CD4-positive, alpha-beta memory T cell (primary cell): ENCODE measurements at regions not wholly inside any gene's neighbourhood (a gene's known extent, or its start where the extent isn't known, plus 50 kb on each side); places are given as distances from the start of the nearest gene placed in this dataset.

Source experiments
- CTCF ChIA-PET: fragments of 350-600 bp; sonication (Branson Sonifier 250); formaldehyde crosslinking; loops from one replicate; lab custom pipeline; 2021; ENCODE audit warnings: inconsistent platforms; ENCODE audit not compliant: partially characterized antibody; lab: Charles Lee
- POLR2A ChIA-PET: fragments of 350-600 bp; sonication (Branson Sonifier 250); formaldehyde crosslinking; loops from one replicate; lab custom pipeline; 2021; ENCODE audit not compliant: partially characterized antibody; lab: Charles Lee
- DNase-seq, 5 donors: peaks; one replicate each; pipeline versions ENCODE4 v3.0.0 to v3.0.0-alpha.2; 2020 to 2022; ENCODE audit warnings: mixed read lengths in 1 of 5
- H3K27ac ChIP-seq: one replicate; pipeline ENCODE4 v1.7.0; 2013; ENCODE audit warnings: low read depth, low read length
- H3K27me3 ChIP-seq: 2 replicates; pipeline ENCODE4 v1.7.0; 2013; ENCODE audit warnings: mild to moderate bottlenecking, low read length, moderate library complexity; ENCODE audit not compliant: insufficient read depth
- H3K36me3 ChIP-seq: 2 replicates; pipeline ENCODE4 v1.7.0; 2013; ENCODE audit warnings: mild to moderate bottlenecking, low read length, moderate library complexity; ENCODE audit not compliant: insufficient read depth
- H3K4me1 ChIP-seq: 2 replicates; pipeline ENCODE4 v1.7.0; 2013; ENCODE audit warnings: mild to moderate bottlenecking, low read length, moderate library complexity; ENCODE audit not compliant: insufficient read depth
- H3K4me3 ChIP-seq, 2 donors: one replicate each; pipeline ENCODE4 v1.7.0; 2013; ENCODE audit warnings: low read length in 2 of 2, mild to moderate bottlenecking in 1 of 2
- H3K9me3 ChIP-seq, 2 donors: one replicate each; pipeline ENCODE4 v1.7.0; 2013; ENCODE audit warnings: low read length in 2 of 2, control low read depth in 1 of 2; ENCODE audit not compliant: control insufficient read depth in 1 of 2
- H3K27ac Mint-ChIP-seq, 7 donors: one replicate each; pipeline ENCODE4 v1.8.0; 2020 to 2021; ENCODE audit warnings: mixed read lengths in 7 of 7, mild to moderate bottlenecking in 6 of 7, inconsistent platforms in 3 of 7, moderate library complexity in 3 of 7
- H3K27me3 Mint-ChIP-seq, 2 donors: one replicate each; pipeline ENCODE4 v1.8.0; 2020 to 2021; ENCODE audit warnings: mixed read lengths in 2 of 2
- H3K36me3 Mint-ChIP-seq, 2 donors: one replicate each; pipeline ENCODE4 v1.8.0; 2020 to 2021; ENCODE audit warnings: mixed read lengths in 2 of 2, inconsistent platforms in 1 of 2, mild to moderate bottlenecking in 1 of 2
- H3K4me1 Mint-ChIP-seq, 4 donors: one replicate each; pipeline ENCODE4 v1.8.0; 2020 to 2021; ENCODE audit warnings: mixed read lengths in 4 of 4, mild to moderate bottlenecking in 1 of 4
- H3K4me3 Mint-ChIP-seq, 8 donors: one replicate each; pipeline ENCODE4 v1.8.0; 2020 to 2021; ENCODE audit warnings: mixed read lengths in 8 of 8, mild to moderate bottlenecking in 7 of 8, moderate library complexity in 6 of 8, inconsistent platforms in 3 of 8
- H3K9me3 Mint-ChIP-seq, 8 donors: one replicate each; pipeline ENCODE4 v1.8.0; 2020 to 2021; ENCODE audit warnings: mixed read lengths in 8 of 8, mild to moderate bottlenecking in 5 of 8, inconsistent platforms in 3 of 8, moderate library complexity in 1 of 8
- intact Hi-C: fragments of 100-400 bp; cut with micrococcal nuclease; formaldehyde crosslinking; loops from one replicate; pipeline ENCODE4 v1.15.1; 2023

- CTCF ChIA-PET, result no interaction called here
- Mint-ChIP-seq H3K36me3 (no peaks in the 10 kb centered on the region), H3K4me1 (no peaks in the 10 kb centered on the region), H3K9me3 (peaks cover 1 to 12% (median 6%) of the 10 kb centered on the region in 8 donors), H3K4me3 (no peak overlapping the region), H3K27me3 (peaks cover 19 to 25% of the 10 kb centered on the region in 2 donors), H3K27ac (no peak overlapping the region)
- Histone ChIP-seq H3K36me3 (no peaks in the 10 kb centered on the region), H3K27me3 (peaks cover 13% of the 10 kb centered on the region), H3K9me3 (no peaks in the 10 kb centered on the region), H3K27ac (no peak overlapping the region), H3K4me3 (no peak overlapping the region), H3K4me1 (no peaks in the 10 kb centered on the region)
- POLR2A ChIA-PET, result no interaction called here
- intact Hi-C loops, result no loop called here
- DNase-seq, result no peak
Measured at GRCh38 chr5:114055318-114056184, 306.3 kb upstream of the KCNN2 start.

- DNase-seq, result no peak
- peaks cover 19 to 25% of the 10 kb centered on the region in 2 donors for H3K27me3 Mint-ChIP-seq
- no peak overlapping the region for H3K4me3 ChIP-seq
- CTCF ChIA-PET, result no interaction called here
- H3K4me1 Mint-ChIP-seq, result no peaks in the 10 kb centered on the region
- H3K4me3 Mint-ChIP-seq, result no peak overlapping the region
- POLR2A ChIA-PET, result no interaction called here
- peaks cover 13% of the 10 kb centered on the region for H3K27me3 ChIP-seq
- H3K36me3 Mint-ChIP-seq, result no peaks in the 10 kb centered on the region
- no peaks in the 10 kb centered on the region for H3K36me3 ChIP-seq
- no peaks in the 10 kb centered on the region for H3K4me1 ChIP-seq
- peaks cover 1 to 12% (median 6%) of the 10 kb centered on the region in 8 donors for H3K9me3 Mint-ChIP-seq
- intact Hi-C loops, result no loop called here
- no peaks in the 10 kb centered on the region for H3K9me3 ChIP-seq
- no peak overlapping the region for H3K27ac ChIP-seq
- H3K27ac Mint-ChIP-seq, result no peak overlapping the region
Measured at GRCh38 chr5:114056185-114056538, 305.7 kb upstream of the KCNN2 start.

- H3K27ac Mint-ChIP-seq, result no peak overlapping the region
- H3K4me3 Mint-ChIP-seq, result no peak overlapping the region
- DNase-seq, result no peak
- H3K9me3 Mint-ChIP-seq, result peaks cover 1 to 10% (median 5%) of the 10 kb centered on the region in 8 donors
- ChIA-PET CTCF (no interaction called here), POLR2A (no interaction called here)
- Histone ChIP-seq H3K4me3 (no peak overlapping the region), H3K4me1 (no peaks in the 10 kb centered on the region), H3K27ac (no peak overlapping the region), H3K27me3 (peaks cover 11% of the 10 kb centered on the region), H3K36me3 (no peaks in the 10 kb centered on the region), H3K9me3 (no peaks in the 10 kb centered on the region)
- peaks cover 10% of the 10 kb centered on the region in 2 donors for H3K27me3 Mint-ChIP-seq
- intact Hi-C loops, result no loop called here
- H3K4me1 Mint-ChIP-seq, result no peaks in the 10 kb centered on the region
- no peaks in the 10 kb centered on the region for H3K36me3 Mint-ChIP-seq
Measured at GRCh38 chr5:114060866-114061265, 301.0 kb upstream of the KCNN2 start.

- no peaks in the 10 kb centered on the region for H3K9me3 ChIP-seq
- Mint-ChIP-seq H3K36me3 (no peaks in the 10 kb centered on the region), H3K27me3 (peaks cover 2 to 3% of the 10 kb centered on the region in 2 donors), H3K9me3 (peaks cover 0 to 3% (median under 1%) of the 10 kb centered on the region in 8 donors), H3K4me3 (no peak overlapping the region), H3K4me1 (no peaks in the 10 kb centered on the region), H3K27ac (no peak overlapping the region)
- no peaks in the 10 kb centered on the region for H3K36me3 ChIP-seq
- intact Hi-C loops, result no loop called here
- H3K4me3 ChIP-seq, result no peak overlapping the region
- CTCF ChIA-PET, result no interaction called here
- H3K27me3 ChIP-seq, result no peaks in the 10 kb centered on the region
- no peak overlapping the region for H3K27ac ChIP-seq
- POLR2A ChIA-PET, result no interaction called here
- DNase-seq, result no peak
- no peaks in the 10 kb centered on the region for H3K4me1 ChIP-seq
Measured at GRCh38 chr5:114062932-114063867, 298.7 kb upstream of the KCNN2 start.

GRCh38 chr5:114065912-114066311 is 296.0 kb upstream of the KCNN2 start:
- Histone ChIP-seq H3K9me3 (no peaks in the 10 kb centered on the region), H3K4me3 (no peak overlapping the region), H3K36me3 (no peaks in the 10 kb centered on the region), H3K27ac (no peak overlapping the region), H3K4me1 (no peaks in the 10 kb centered on the region), H3K27me3 (no peaks in the 10 kb centered on the region)
- H3K9me3 Mint-ChIP-seq, result peaks cover 0 to 6% (median 0%) of the 10 kb centered on the region in 8 donors
- no peaks in the 10 kb centered on the region for H3K4me1 Mint-ChIP-seq
- no peaks in the 10 kb centered on the region for H3K36me3 Mint-ChIP-seq
- H3K4me3 Mint-ChIP-seq, result no peak overlapping the region
- intact Hi-C loops, result no loop called here
- no peaks in the 10 kb centered on the region for H3K27me3 Mint-ChIP-seq
- no peak overlapping the region for H3K27ac Mint-ChIP-seq
- CTCF ChIA-PET, result interaction anchor here (0.7 kb wide), 1 partner anchor 42 kb away, joined by 7 read pairs; no protein-coding TSS in a partner anchor
- no peak for DNase-seq
- POLR2A ChIA-PET, result no interaction called here

GRCh38 chr5:114070093-114070722 is 291.7 kb upstream of the KCNN2 start:
- intact Hi-C loops, result no loop called here
- CTCF ChIA-PET, result no interaction called here

GRCh38 chr5:114089259-114089658 is 272.6 kb upstream of the KCNN2 start:
- Histone ChIP-seq H3K9me3 (peaks cover 0 to 9% of the 10 kb centered on the region in 2 donors), H3K27me3 (no peaks in the 10 kb centered on the region), H3K4me1 (no peaks in the 10 kb centered on the region), H3K4me3 (no peak overlapping the region), H3K36me3 (no peaks in the 10 kb centered on the region), H3K27ac (no peak overlapping the region)
- POLR2A ChIA-PET, result no interaction called here
- CTCF ChIA-PET, result interaction anchor here (0.6 kb wide), 1 partner anchor 290 kb away, joined by 3 read pairs; no protein-coding TSS in a partner anchor
- no peak overlapping the region for H3K4me3 Mint-ChIP-seq
- H3K27me3 Mint-ChIP-seq, result no peaks in the 10 kb centered on the region
- intact Hi-C loops, result no loop called here
- DNase-seq, result no peak
- H3K27ac Mint-ChIP-seq, result no peak overlapping the region
- H3K4me1 Mint-ChIP-seq, result no peaks in the 10 kb centered on the region
- no peaks in the 10 kb centered on the region for H3K36me3 Mint-ChIP-seq
- peaks cover 2 to 22% (median 14%) of the 10 kb centered on the region in 8 donors for H3K9me3 Mint-ChIP-seq

More at GRCh38 chr5:114070093-114070722, 291.7 kb upstream of the KCNN2 start:
- Mint-ChIP-seq H3K4me1 (no peaks in the 10 kb centered on the region), H3K27ac (no peak overlapping the region), H3K36me3 (no peaks in the 10 kb centered on the region), H3K27me3 (no peaks in the 10 kb centered on the region), H3K4me3 (no peak overlapping the region), H3K9me3 (peaks cover 0 to 6% (median 0%) of the 10 kb centered on the region in 8 donors)
- H3K27me3 ChIP-seq, result no peaks in the 10 kb centered on the region
- H3K36me3 ChIP-seq, result no peaks in the 10 kb centered on the region
- H3K4me3 ChIP-seq, result no peak overlapping the region
- no peaks in the 10 kb centered on the region for H3K4me1 ChIP-seq
- no peak for DNase-seq
- no peaks in the 10 kb centered on the region for H3K9me3 ChIP-seq
- H3K27ac ChIP-seq, result no peak overlapping the region
- POLR2A ChIA-PET, result no interaction called here
